ENCODE measurements at regions not wholly inside any gene's neighbourhood (a gene's known extent, or its start where the extent isn't known, plus 50 kb on each side); places are given as distances from the start of the nearest gene placed in this dataset.

- no peak for DNase-seq (ENCODE audit: low read depth in 2 of 2, low spot score in 1 of 2)
Observed at GRCh38 chr10:64067859-64068258, 546.7 kb downstream of the REEP3 start.

- no peak for DNase-seq (ENCODE audit: low read depth in 2 of 2, low spot score in 1 of 2)
Observed at GRCh38 chr10:64070241-64070640, 549.0 kb downstream of the REEP3 start.

- no peak for DNase-seq (ENCODE audit: low read depth in 2 of 2, low spot score in 1 of 2)
Observed at GRCh38 chr10:64071218-64071617, 550.0 kb downstream of the REEP3 start.

- DNase-seq (ENCODE audit: low read depth in 2 of 2, low spot score in 1 of 2): no peak
Observed at GRCh38 chr10:64075604-64076003, 554.4 kb downstream of the REEP3 start.

- no peak for DNase-seq (ENCODE audit: low read depth in 2 of 2, low spot score in 1 of 2)
Observed at GRCh38 chr10:64076322-64076940, 555.2 kb downstream of the REEP3 start.

- DNase-seq (ENCODE audit: low read depth in 2 of 2, low spot score in 1 of 2): no peak
Observed at GRCh38 chr10:64079341-64079740, 558.1 kb downstream of the REEP3 start.

GRCh38 chr10:64080071-64080470, 558.9 kb downstream of the REEP3 start:
- DNase-seq (ENCODE audit: low read depth in 2 of 2, low spot score in 1 of 2): no peak

GRCh38 chr10:64081947-64082482, 560.8 kb downstream of the REEP3 start:
- DNase-seq (ENCODE audit: low read depth in 2 of 2, low spot score in 1 of 2): no peak

- DNase-seq (ENCODE audit: low read depth in 2 of 2, low spot score in 1 of 2): no peak
Observed at GRCh38 chr10:64086083-64086767, 565.0 kb downstream of the REEP3 start.

GRCh38 chr10:64089648-64090047, 568.4 kb downstream of the REEP3 start:
- no peak for DNase-seq (ENCODE audit: low read depth in 2 of 2, low spot score in 1 of 2)

- DNase-seq (ENCODE audit: low read depth in 2 of 2, low spot score in 1 of 2): no peak
Observed at GRCh38 chr10:64090865-64091264, 569.7 kb downstream of the REEP3 start.

GRCh38 chr10:64091897-64092296, 570.7 kb downstream of the REEP3 start:
- no peak for DNase-seq (ENCODE audit: low read depth in 2 of 2, low spot score in 1 of 2)

GRCh38 chr10:64093304-64093703, 572.1 kb downstream of the REEP3 start:
- DNase-seq (ENCODE audit: low read depth in 2 of 2, low spot score in 1 of 2): no peak

GRCh38 chr10:64093946-64094535, 572.8 kb downstream of the REEP3 start:
- DNase-seq (ENCODE audit: low read depth in 2 of 2, low spot score in 1 of 2): no peak

GRCh38 chr10:64096941-64097340, 575.7 kb downstream of the REEP3 start:
- no peak for DNase-seq (ENCODE audit: low read depth in 2 of 2, low spot score in 1 of 2)

- DNase-seq (ENCODE audit: low read depth in 2 of 2, low spot score in 1 of 2): no peak
Observed at GRCh38 chr10:64097391-64098122, 576.4 kb downstream of the REEP3 start.

GRCh38 chr10:64098994-64099393, 577.8 kb downstream of the REEP3 start:
- no peak for DNase-seq (ENCODE audit: low read depth in 2 of 2, low spot score in 1 of 2)

GRCh38 chr10:64101606-64102263, 580.5 kb downstream of the REEP3 start:
- no peak for DNase-seq (ENCODE audit: low read depth in 2 of 2, low spot score in 1 of 2)

- DNase-seq (ENCODE audit: low read depth in 2 of 2, low spot score in 1 of 2): no peak
Observed at GRCh38 chr10:64102264-64102633, 581.0 kb downstream of the REEP3 start.

GRCh38 chr10:64102916-64103315, 581.7 kb downstream of the REEP3 start:
- no peak for DNase-seq (ENCODE audit: low read depth in 2 of 2, low spot score in 1 of 2)

All from stimulated activated CD8-positive, alpha-beta memory T cell treated with anti-CD3 and anti-CD28 coated beads, Interleukin-4, amount 100 ng/mL, for 1 hour (primary cell).